ENCODE measurements at regions not wholly inside any gene's neighbourhood (a gene's known extent, or its start where the extent isn't known, plus 50 kb on each side); places are given as distances from the start of the nearest gene placed in this dataset.

- Histone ChIP-seq H2AFZ (ENCODE audit: insufficient read depth, low read depth, low read length, poor library complexity, severe bottlenecking) (no peak overlapping the region), H4K20me1 (ENCODE audit: control insufficient read depth, insufficient read depth, low read length, poor library complexity, severe bottlenecking) (no peaks in the 10 kb centered on the region), H3K36me3 (replicated peaks in 1 of 2; ENCODE audit: control extremely low read depth in 1 of 2, control insufficient read depth in 1 of 2, extremely low read depth in 1 of 2, insufficient read depth in 2 of 2, low read length in 1 of 2) (no peaks in the 10 kb centered on the region), H3K79me2 (ENCODE audit: control insufficient read depth, insufficient read depth, low read length) (no peaks in the 10 kb centered on the region), H3K27ac (ENCODE audit: low read length in 2 of 2) (no peak overlapping the region), H3K4me2 (replicated peaks; ENCODE audit: low read depth, low read length, poor library complexity, severe bottlenecking) (no peak overlapping the region), H3K9ac (ENCODE audit: low read length) (no peak overlapping the region), H3K27me3 (replicated peaks in 1 of 4; ENCODE audit: control extremely low read depth in 1 of 4, control insufficient read depth in 3 of 4, insufficient read depth in 4 of 4, low read length in 3 of 4) (no peaks in the 10 kb centered on the region), H3K9me3 (ENCODE audit: control extremely low read depth in 1 of 3, control insufficient read depth in 2 of 3, insufficient read depth in 1 of 3, low read length in 2 of 3) (no peaks in the 10 kb centered on the region), H3K4me1 (ENCODE audit: control insufficient read depth in 2 of 2, insufficient read depth in 2 of 2, low read length in 2 of 2) (no peaks in the 10 kb centered on the region), H3K4me3 (ENCODE audit: control extremely low read depth in 1 of 5, extremely low read depth in 1 of 5, insufficient read depth in 1 of 5, low read depth in 2 of 5, low read length in 4 of 5) (no peak overlapping the region)
- CTCF ChIA-PET, result no interaction called here
- 69% methylated on average over 2 of the region's 5 CpGs for WGBS (ENCODE audit: insufficient coverage)
- POLR2A ChIA-PET, result no interaction called here
- Mint-ChIP-seq H3K4me3 (no peak overlapping the region), H3K27ac (no peak overlapping the region), H3K27me3 (peaks cover 5% of the 10 kb centered on the region), H3K4me1 (no peaks in the 10 kb centered on the region), H3K9me3 (ENCODE audit: insufficient read depth) (no peaks in the 10 kb centered on the region)
- intact Hi-C loops (cut with micrococcal nuclease), result no loop called here
- no peak for TF ChIP-seq CTCF (IDR thresholded peaks at IDR 0.05)
- no peak for TF ChIP-seq EZH2 (IDR thresholded peaks at IDR 0.05; ENCODE audit: borderline replicate concordance, insufficient read depth, low read depth, low read length, poor library complexity, severe bottlenecking)
- ATAC-seq (ENCODE audit: low read depth), result no peak
- DNase-seq, result no peak
These were observed 329.5 kb downstream of the NPHP4 start for GRCh38 chr1:5662744-5663126.

- ATAC-seq (ENCODE audit: low read depth) (no peak), DNase-seq (no peak)
- Mint-ChIP-seq H3K9me3 (ENCODE audit: insufficient read depth) (no peaks in the 10 kb centered on the region), H3K27me3 (peaks cover 5% of the 10 kb centered on the region), H3K27ac (no peak overlapping the region), H3K4me3 (no peak overlapping the region), H3K4me1 (no peaks in the 10 kb centered on the region)
- Histone ChIP-seq H3K27me3 (replicated peaks in 1 of 4; ENCODE audit: control extremely low read depth in 1 of 4, control insufficient read depth in 3 of 4, insufficient read depth in 4 of 4, low read length in 3 of 4) (no peaks in the 10 kb centered on the region), H3K27ac (ENCODE audit: low read length in 2 of 2) (no peak overlapping the region), H3K9me3 (ENCODE audit: control extremely low read depth in 1 of 3, control insufficient read depth in 2 of 3, insufficient read depth in 1 of 3, low read length in 2 of 3) (no peaks in the 10 kb centered on the region), H4K20me1 (ENCODE audit: control insufficient read depth, insufficient read depth, low read length, poor library complexity, severe bottlenecking) (no peaks in the 10 kb centered on the region), H3K4me3 (ENCODE audit: control extremely low read depth in 1 of 5, extremely low read depth in 1 of 5, insufficient read depth in 1 of 5, low read depth in 2 of 5, low read length in 4 of 5) (no peak overlapping the region), H3K4me1 (ENCODE audit: control insufficient read depth in 2 of 2, insufficient read depth in 2 of 2, low read length in 2 of 2) (no peaks in the 10 kb centered on the region), H2AFZ (ENCODE audit: insufficient read depth, low read depth, low read length, poor library complexity, severe bottlenecking) (no peak overlapping the region), H3K9ac (ENCODE audit: low read length) (no peak overlapping the region), H3K36me3 (replicated peaks in 1 of 2; ENCODE audit: control extremely low read depth in 1 of 2, control insufficient read depth in 1 of 2, extremely low read depth in 1 of 2, insufficient read depth in 2 of 2, low read length in 1 of 2) (no peaks in the 10 kb centered on the region), H3K4me2 (replicated peaks; ENCODE audit: low read depth, low read length, poor library complexity, severe bottlenecking) (no peak overlapping the region), H3K79me2 (ENCODE audit: control insufficient read depth, insufficient read depth, low read length) (no peaks in the 10 kb centered on the region)
- CTCF ChIA-PET, result no interaction called here
- 78% methylated on average over 8 of the region's 9 CpGs for WGBS (ENCODE audit: insufficient coverage)
- TF ChIP-seq CTCF (IDR thresholded peaks at IDR 0.05) (no peak), EZH2 (IDR thresholded peaks at IDR 0.05; ENCODE audit: borderline replicate concordance, insufficient read depth, low read depth, low read length, poor library complexity, severe bottlenecking) (no peak)
- intact Hi-C loops (cut with micrococcal nuclease), result no loop called here
- POLR2A ChIA-PET, result no interaction called here
These were observed 330.0 kb downstream of the NPHP4 start for GRCh38 chr1:5662086-5662743.
